Esophagus mucosa (tissue), 1 donor: ENCODE measurements at regions not wholly inside any gene's neighbourhood (a gene's known extent, or its start where the extent isn't known, plus 50 kb on each side); places are given as distances from the start of the nearest gene placed in this dataset.

Experiments
- ATAC-seq: fragments of 200-7000 bp; cut with Tn5 transposase; one replicate; pipeline ENCODE4 v1.9.1; 2020
- donor health status: DM: yes; HTN: yes; CAD: no.

DNA sequence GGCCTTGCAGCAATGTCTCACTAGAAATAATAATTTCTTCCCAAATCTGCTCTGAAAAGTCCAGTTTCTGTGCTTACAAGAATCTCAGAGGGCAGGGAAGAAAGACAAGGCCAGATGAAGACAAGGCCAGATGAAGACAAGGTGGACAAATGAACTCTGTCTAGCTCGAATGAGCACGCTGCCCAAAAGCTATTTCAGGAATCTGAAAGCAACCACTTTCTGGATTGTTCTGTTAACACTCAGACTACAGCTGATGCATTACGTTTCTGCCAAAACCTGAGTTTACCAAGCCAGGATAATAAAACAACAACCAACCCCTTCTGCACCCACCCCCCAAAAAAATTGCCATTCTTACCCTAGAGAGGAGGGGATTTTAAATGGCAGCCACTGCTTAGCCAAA, 1073.6 kb downstream of the SORCS3 start:
- ATAC-seq: no peak

DNA sequence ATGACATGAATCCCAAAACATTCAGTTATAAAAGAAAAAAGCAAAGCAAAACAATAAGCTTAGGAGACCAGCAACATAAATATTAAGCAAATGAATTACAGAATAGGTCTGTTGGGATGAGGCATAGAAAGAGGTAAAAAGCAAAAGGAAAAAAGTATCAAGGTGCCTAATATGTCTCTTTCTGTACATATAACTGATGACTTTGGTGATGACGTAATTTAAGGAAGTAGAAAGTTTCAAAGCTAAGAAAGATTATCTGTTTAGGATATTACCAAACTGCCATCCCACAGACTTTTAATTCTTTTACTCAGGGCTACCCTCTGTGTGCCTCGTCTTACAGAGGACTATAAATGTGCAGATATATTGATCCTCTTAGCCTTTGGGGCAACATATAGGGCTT, 1066.5 kb downstream of the SORCS3 start:
- ATAC-seq: no peak

- ATAC-seq: no peak
Observed at GRCh38 chr10:105706281-105707026, 1065.4 kb downstream of the SORCS3 start.

DNA sequence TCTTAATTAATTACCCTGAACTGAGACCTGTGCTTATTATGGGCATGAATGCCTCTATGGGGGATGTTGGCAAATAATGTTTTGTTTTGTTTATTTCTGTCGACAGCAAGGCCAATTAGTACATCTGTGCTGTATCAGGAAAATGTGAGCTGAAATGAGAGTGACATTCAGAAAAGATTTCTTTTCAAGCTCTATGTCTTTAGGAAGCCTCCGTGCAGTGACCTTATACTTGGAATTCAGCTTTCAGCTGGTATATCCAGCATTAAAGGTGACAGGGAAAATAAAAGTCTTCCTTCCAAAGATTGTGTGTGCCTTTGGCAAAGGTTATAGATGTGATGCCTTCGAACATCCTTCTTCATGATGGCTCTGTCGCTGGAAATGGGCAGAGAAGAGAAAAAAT, 1061.1 kb downstream of the SORCS3 start:
- no peak for ATAC-seq

GRCh38 chr10:105700218-105700617, 1059.1 kb downstream of the SORCS3 start:
- no peak for ATAC-seq

- ATAC-seq: no peak
Observed at GRCh38 chr10:105699504-105699903, 1058.4 kb downstream of the SORCS3 start.

DNA sequence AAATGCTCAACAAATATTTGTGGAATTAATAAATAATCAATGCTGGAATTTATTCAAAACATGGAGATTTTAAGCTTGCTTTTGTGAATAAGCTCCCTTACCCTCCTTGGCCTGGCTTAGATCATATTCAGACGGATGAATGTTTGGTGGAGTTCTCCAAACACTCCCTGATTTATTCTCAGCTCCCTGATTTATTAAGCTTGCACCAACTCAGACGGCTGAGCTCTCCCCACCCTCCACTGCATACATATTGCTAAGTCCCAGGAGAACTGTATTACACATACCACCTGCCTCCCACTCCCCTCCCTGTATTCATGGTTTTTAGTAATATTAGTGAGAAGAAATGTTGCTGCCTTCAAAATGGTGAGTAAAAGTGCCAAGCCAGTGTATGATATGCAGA, 1057.5 kb downstream of the SORCS3 start:
- ATAC-seq: no peak

GRCh38 chr10:105697290-105697780, 1056.2 kb downstream of the SORCS3 start:
- no peak for ATAC-seq

GRCh38 chr10:105691811-105692210, 1050.7 kb downstream of the SORCS3 start:
- ATAC-seq: no peak

GRCh38 chr10:105682911-105683310, 1041.8 kb downstream of the SORCS3 start:
- no peak for ATAC-seq

- ATAC-seq: no peak
Observed at GRCh38 chr10:105681051-105681450, 1040.0 kb downstream of the SORCS3 start.

- ATAC-seq: no peak
Observed at GRCh38 chr10:105679781-105680180, 1038.7 kb downstream of the SORCS3 start.

DNA sequence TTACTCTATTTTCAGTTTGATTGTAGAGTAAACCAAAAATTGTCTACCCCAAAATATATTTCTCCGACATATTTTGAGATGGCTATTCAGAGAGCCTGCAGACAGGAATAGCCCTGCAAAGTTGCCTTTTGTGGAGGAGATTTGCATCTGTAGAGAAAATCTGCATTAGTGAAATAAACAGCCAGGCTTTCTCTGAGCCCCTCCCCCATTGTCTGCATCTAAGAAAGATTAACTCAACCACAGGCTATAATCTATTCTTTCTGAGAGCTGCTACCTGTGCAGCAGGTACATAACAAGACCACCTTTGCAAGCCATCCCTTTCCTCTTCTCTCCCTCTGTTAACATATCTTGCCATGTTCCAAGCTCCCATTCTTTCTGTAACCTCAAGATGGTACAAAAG, 1034.2 kb downstream of the SORCS3 start:
- no peak for ATAC-seq

DNA sequence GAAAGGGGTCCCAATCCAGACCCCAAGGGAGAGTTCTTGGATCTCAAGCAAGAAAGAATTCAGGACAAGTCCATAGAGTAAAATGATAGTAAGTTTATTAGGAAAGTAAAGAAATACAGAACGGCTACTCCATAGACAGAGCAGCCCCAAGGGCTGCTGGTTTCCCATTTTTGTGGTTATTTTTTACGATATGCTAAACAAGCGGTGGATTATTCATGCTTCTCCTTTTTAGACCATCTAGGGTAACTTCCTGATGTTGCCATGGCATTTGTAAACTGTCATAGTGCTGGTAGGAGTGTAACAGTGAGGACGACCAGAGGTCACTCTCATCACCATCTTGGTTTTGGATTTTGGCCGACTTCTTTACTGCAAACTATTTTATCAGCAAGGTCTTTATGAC, 1033.4 kb downstream of the SORCS3 start:
- no peak for ATAC-seq

- no peak for ATAC-seq
Observed at GRCh38 chr10:105658696-105659095, 1017.6 kb downstream of the SORCS3 start.

DNA sequence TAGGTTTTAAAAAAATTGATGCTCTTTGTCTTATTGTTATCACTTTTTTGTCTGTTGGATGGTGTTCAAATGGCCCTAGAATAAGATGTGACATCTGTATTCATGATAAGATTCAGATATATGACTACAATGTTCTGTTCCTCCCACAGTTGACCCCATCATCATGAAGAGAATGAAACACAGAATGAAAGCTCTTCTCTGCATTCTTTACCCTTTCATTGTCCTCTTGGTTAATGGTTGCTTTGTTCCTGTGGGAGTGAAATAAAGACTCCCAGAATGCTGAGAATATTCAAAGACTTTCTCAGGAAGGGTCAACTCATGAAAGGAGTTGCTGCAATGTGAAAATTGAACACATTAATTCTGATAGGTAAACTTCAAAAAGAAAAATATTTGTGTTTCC, 1015.8 kb downstream of the SORCS3 start:
- ATAC-seq: no peak

DNA sequence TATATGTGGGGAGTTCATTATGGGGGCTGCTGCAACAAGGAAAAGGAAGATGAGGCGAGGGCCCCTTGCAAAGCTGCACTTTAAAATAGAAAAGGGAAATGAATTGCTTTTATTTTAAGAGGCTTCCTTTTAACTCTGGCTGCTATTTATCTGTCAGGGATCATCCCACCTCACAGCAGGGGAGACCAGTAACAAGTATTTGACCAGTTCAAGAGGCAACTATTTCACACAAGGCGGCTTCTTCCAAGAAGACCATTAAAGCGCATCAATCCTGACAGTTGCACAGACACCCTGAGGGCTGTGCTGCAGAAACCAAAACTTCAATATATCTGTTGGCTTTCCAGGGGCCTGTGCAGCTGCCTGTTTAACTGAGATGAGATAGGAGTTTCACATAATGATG, 1009.2 kb downstream of the SORCS3 start:
- no peak for ATAC-seq

GRCh38 chr10:105647354-105647753, 1006.3 kb downstream of the SORCS3 start:
- no peak for ATAC-seq

GRCh38 chr10:105644978-105645377, 1003.9 kb downstream of the SORCS3 start:
- no peak for ATAC-seq

DNA sequence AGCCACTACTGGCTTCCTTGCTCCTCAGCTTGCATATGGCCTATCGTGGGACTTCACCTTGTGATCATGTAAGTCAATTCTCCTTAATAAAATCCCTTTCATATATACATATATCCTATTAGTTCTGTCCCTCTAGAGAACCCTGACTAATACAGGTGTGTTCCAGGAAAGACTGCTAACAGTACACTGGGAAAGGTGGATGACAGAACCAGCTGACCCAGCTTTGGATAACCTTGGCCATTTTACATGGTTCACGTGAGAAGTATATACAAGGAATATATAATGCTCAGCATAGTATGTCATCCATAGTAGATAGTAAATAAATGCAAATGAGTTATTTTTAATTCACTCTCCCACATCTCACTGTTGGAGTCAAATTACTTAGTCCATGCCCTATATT, 1003.5 kb downstream of the SORCS3 start:
- no peak for ATAC-seq

- no peak for ATAC-seq
Observed at GRCh38 chr10:105644091-105644490, 1003.0 kb downstream of the SORCS3 start.

DNA sequence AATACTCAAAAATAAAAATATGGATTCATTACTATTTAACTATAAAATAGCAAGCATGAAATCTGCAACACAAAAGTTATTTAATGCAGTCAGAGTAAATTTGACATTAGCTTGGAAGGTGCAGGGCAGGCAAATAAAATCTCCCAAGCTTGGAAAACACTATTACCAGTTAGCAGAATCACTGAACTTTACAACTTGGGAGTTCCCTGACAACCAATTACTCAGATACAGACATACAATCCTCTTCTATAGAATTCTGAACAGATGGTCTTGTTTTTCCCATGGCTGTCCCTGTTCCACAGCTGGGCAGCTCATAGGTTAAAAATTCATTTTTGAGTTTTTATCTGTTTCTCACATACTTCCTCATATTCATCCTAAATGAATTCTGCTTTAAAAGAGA, 1002.6 kb downstream of the SORCS3 start:
- ATAC-seq: no peak

GRCh38 chr10:105634281-105634680, 993.2 kb downstream of the SORCS3 start:
- no peak for ATAC-seq

GRCh38 chr10:105615715-105616365, 974.8 kb downstream of the SORCS3 start:
- no peak for ATAC-seq
